ENCODE measurements at regions not wholly inside any gene's neighbourhood (a gene's known extent, or its start where the extent isn't known, plus 50 kb on each side); places are given as distances from the start of the nearest gene placed in this dataset.

DNA sequence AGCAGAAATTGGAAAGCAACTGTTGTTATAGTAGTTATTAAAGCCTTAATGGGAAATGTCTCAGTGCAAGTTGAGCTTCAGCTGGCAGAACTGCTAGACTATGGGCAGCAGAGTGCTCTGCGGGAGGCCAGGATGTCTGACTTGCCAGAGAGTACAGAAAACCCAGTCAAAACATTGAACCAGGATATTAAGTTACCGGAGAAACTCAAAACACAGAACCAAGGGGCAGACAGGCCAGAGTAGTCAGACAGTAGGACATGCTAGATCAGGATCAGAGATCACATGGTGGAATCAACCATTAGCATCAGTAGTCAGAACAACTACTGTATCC is 72.9 kb upstream of the TNIP3 start:
- TF ChIP-seq, protein P1, sequence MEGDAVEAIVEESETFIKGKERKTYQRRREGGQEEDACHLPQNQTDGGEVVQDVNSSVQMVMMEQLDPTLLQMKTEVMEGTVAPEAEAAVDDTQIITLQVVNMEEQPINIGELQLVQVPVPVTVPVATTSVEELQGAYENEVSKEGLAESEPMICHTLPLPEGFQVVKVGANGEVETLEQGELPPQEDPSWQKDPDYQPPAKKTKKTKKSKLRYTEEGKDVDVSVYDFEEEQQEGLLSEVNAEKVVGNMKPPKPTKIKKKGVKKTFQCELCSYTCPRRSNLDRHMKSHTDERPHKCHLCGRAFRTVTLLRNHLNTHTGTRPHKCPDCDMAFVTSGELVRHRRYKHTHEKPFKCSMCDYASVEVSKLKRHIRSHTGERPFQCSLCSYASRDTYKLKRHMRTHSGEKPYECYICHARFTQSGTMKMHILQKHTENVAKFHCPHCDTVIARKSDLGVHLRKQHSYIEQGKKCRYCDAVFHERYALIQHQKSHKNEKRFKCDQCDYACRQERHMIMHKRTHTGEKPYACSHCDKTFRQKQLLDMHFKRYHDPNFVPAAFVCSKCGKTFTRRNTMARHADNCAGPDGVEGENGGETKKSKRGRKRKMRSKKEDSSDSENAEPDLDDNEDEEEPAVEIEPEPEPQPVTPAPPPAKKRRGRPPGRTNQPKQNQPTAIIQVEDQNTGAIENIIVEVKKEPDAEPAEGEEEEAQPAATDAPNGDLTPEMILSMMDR (IDR thresholded peaks at IDR 0.05; ENCODE audit: low read depth, low read length, missing input control) = no peak
- no peak for TF ChIP-seq YY1 (IDR thresholded peaks at IDR 0.05)
- TF ChIP-seq, protein P2, sequence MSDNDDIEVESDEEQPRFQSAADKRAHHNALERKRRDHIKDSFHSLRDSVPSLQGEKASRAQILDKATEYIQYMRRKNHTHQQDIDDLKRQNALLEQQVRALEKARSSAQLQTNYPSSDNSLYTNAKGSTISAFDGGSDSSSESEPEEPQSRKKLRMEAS (IDR thresholded peaks at IDR 0.05) = no peak
- TF ChIP-seq, protein P3, sequence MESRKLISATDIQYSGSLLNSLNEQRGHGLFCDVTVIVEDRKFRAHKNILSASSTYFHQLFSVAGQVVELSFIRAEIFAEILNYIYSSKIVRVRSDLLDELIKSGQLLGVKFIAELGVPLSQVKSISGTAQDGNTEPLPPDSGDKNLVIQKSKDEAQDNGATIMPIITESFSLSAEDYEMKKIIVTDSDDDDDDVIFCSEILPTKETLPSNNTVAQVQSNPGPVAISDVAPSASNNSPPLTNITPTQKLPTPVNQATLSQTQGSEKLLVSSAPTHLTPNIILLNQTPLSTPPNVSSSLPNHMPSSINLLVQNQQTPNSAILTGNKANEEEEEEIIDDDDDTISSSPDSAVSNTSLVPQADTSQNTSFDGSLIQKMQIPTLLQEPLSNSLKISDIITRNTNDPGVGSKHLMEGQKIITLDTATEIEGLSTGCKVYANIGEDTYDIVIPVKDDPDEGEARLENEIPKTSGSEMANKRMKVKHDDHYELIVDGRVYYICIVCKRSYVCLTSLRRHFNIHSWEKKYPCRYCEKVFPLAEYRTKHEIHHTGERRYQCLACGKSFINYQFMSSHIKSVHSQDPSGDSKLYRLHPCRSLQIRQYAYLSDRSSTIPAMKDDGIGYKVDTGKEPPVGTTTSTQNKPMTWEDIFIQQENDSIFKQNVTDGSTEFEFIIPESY (IDR thresholded peaks at IDR 0.05) = no peak
- TF ChIP-seq, protein P4, sequence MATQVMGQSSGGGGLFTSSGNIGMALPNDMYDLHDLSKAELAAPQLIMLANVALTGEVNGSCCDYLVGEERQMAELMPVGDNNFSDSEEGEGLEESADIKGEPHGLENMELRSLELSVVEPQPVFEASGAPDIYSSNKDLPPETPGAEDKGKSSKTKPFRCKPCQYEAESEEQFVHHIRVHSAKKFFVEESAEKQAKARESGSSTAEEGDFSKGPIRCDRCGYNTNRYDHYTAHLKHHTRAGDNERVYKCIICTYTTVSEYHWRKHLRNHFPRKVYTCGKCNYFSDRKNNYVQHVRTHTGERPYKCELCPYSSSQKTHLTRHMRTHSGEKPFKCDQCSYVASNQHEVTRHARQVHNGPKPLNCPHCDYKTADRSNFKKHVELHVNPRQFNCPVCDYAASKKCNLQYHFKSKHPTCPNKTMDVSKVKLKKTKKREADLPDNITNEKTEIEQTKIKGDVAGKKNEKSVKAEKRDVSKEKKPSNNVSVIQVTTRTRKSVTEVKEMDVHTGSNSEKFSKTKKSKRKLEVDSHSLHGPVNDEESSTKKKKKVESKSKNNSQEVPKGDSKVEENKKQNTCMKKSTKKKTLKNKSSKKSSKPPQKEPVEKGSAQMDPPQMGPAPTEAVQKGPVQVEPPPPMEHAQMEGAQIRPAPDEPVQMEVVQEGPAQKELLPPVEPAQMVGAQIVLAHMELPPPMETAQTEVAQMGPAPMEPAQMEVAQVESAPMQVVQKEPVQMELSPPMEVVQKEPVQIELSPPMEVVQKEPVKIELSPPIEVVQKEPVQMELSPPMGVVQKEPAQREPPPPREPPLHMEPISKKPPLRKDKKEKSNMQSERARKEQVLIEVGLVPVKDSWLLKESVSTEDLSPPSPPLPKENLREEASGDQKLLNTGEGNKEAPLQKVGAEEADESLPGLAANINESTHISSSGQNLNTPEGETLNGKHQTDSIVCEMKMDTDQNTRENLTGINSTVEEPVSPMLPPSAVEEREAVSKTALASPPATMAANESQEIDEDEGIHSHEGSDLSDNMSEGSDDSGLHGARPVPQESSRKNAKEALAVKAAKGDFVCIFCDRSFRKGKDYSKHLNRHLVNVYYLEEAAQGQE (IDR thresholded peaks at IDR 0.05) = no peak
- no peak for TF ChIP-seq SP1 (IDR thresholded peaks at IDR 0.05)
- no peak for TF ChIP-seq JUND (IDR thresholded peaks at IDR 0.05)
- no peak for TF ChIP-seq GABPA (IDR thresholded peaks at IDR 0.05 in 1 of 2, conservative IDR thresholded peaks at IDR 0.05 in 1 of 2)
- no peak for TF ChIP-seq RAD21 (IDR thresholded peaks at IDR 0.05)
